GM21576 (cell line): ENCODE measurements at regions not wholly inside any gene's neighbourhood (a gene's known extent, or its start where the extent isn't known, plus 50 kb on each side); places are given as distances from the start of the nearest gene placed in this dataset.
"Not testable (repeated sequence)": the region's sequence is repeated elsewhere in the genome, so short reads cannot be mapped to it uniquely, and the experiment has no call there.

Experiments
- ATAC-seq: cut with Tn5 transposase; IDR thresholded peaks from one replicate; pipeline ENCODE4 v1.9.1; 2021; ENCODE audit warnings: mild to moderate bottlenecking, moderate library complexity; ENCODE audit not compliant: unreplicated experiment

DNA sequence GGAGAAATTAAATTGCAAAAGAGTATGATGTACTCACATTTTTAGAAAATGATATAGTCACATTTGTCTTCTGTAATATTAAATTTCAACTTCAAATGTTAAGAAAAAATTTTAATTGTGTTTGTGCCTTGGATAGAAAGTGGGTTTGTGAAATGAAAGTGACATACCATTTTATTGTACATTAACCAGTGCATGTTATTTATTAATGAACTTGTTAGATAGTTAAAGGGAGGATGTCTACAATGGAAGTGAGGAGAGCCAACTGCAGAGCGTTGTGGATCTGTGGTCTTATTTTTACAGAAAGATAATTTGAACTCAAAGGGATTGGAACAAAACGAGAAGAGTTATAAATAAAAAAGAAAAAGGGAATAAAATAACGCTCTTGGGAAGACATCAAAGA, 291.7 kb downstream of the ARL4A start:
- ATAC-seq: no peak

DNA sequence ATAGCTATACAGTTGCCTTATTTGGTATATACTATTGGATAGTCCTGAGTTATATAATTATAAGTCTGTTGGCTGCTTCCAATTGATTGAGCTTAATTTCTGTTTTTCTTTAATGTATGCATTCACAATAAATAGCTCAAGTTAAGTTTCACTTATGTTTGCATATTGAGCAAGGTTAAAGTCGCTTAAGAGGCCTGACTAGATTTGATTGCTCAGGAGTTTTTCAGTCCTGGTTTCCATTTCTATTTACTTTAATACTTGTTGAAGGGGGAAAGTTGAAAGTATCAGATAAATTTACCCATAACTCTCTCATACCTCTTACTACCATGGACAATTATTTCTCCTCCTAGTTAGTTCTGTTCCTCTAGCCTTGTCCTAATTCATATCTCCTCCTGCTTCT, 294.7 kb downstream of the ARL4A start:
- no peak for ATAC-seq

DNA sequence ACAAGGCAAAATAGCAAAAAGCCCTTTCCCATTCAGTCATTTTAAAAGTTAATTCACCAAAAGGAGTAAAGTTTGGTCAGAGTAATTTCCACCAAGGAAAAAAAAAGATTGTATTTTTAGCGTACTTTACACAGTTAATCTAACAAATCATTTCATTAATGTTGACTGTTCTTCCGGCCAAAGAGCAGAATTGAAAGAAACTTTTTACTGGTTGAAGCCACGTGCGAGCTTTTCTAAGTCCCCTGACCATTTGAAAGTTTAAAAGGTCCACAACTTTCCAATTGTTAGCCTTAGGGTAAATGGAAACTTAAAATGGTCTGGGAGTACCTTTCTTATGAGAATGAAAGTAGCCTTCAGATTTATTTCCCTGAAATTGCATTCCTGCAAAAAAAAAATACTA, 296.7 kb downstream of the ARL4A start:
- no peak for ATAC-seq

DNA sequence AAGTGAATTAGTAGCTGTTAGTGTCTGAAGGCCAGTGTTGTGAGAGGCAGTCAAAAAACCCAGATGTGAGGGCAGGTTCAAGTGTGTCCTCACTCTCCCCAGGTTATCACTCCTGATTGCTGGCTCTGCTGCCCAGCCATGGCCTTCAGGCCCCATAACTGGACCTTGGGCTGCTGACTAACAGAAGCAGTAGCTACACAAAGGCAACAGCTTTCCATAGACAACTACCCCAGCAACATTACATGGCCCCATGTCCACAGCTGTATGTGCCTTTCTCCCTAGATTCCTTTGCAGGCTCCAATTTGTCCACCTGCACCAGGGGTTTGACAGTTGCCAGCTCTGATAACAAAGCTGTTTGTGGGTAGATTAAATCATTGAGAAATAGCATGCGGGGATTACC, 297.8 kb downstream of the ARL4A start:
- no peak for ATAC-seq

DNA sequence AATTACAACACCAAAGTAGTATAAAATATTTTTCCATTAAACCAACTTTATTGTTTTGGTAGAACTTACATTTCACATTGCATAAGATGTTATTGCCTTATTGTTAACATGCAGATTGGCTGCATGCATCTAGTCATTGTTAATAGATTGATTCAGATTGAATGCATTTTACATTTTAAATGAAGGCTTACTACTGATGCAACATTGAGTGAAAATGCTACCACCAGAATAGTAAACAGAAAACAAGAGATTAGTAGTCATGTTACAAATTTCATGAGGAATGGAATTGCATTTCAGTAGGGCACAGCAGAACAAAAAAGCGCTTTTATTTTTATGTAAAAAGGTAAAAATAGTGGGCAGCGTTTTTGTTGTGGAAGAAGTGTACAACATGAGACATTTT, 298.3 kb downstream of the ARL4A start:
- ATAC-seq: no peak

DNA sequence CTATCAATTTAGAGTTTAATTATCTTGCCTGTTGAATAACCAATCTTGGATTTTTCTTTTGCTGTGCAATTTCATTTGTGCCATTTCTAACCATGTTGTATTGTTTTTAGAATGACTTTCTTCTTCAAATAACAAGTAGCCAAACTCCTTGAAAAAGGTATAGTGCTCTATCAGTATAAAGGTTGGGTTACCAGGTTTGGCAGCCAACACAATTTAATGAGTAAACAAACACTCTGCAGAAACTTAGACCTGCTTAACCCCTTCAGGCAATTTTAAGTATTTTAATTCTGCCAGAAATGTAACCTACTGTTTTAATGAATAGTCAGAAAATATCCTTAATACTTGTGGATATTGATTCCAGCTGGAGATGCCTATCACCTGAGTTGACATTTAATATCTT, 299.8 kb downstream of the ARL4A start:
- no peak for ATAC-seq

DNA sequence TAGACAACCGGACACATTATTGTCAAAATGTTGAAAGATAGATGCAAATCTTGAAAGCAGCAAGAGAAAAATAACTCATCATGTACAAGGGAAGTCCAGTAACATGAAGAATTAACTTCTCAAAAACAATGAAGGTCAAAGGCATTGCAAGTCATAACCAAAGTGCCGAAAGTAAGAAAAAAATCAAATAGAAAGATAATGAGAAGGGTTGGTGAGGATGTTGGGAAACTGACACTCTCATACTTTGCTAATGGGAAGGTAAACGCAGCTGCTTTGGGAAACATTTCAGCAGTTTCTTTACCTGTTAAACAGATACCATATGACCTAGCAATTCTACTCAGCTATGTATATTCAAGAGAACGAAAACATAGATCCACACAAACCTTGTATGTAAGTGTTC, 303.0 kb downstream of the ARL4A start:
- ATAC-seq: no peak

DNA sequence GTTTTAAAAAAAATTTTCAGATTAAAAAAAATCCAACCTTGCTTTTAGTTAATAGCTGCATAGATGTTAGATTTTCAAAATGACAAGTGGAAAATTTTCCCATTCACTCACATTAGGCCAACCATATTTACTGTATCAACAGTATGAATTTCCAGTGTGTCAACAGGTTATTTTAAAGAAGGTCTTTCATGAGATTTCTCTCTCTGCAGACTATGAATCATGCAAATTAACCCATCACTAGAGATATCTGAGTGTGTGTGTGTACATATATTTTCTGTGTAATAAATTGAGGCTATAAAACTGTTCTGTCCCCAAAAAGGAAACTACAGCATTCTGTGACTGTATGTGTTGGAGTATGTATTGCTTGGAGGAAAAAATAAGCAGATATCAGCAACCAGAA, 305.6 kb downstream of the ARL4A start:
- no peak for ATAC-seq

DNA sequence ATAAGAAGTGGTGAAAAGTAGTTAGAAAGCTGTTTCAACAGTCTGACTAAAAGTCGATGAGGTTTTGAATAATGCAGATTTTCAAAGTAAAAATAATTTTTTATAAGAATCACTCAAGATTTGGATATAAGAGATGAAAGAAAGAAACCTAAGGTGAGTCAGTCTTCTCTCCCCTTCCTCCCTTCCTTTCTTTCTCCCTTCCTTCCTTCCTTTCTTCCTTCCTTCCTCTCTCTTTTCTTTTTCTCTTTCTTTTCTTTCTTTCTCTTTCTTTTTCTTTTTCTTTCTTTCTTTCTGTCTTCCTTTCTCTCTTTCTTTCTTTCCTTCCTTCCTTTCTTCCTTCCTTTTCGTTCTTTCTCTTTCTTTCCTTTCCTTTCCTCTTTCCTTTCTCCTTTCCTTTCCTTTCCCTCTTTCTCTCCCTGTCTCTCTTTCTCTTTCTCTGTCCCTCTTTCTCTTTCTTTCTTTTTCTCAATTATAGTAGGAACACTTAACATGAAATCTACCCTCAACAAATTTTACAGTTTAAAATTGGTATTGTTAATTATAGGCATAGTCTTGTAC, 308.6 kb downstream of the ARL4A start:
- ATAC-seq: no peak

DNA sequence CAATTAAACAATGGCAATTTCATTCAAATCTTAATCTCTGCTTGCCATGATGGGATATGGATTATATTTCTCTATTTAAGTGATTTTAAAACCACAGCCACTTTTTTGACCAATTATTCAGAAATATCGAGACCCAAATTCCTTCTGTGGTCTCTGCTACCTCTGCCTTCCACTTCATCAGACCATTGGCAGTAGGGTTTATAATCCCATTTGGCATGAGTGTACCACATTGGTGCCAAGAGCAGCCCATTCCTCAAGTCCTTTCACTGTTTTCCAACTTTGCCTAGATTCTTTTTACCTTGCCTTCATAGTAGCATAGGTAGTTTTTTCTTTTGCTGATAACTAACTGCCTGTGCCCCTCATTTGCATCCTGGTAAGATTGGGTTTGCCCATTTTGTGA, 319.9 kb downstream of the ARL4A start:
- ATAC-seq: no peak

DNA sequence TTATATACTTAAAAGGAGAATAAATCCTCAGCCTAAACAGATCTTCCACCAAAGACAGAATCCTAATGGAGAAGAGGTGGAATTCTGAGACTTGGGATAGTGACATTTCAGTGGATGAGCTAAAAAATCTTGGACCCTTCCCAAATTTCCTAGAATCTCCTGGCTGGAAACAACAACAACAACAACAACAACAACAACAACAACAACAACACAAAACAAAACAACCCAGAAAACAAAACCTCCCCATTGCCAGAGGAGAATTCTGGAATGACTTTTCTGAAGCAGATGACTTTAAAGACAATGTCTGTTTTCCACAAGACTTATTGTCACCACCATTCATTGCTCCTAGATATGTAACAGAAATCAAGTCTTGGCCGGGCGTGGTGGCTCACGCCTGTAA, 322.1 kb downstream of the ARL4A start:
- no peak for ATAC-seq

DNA sequence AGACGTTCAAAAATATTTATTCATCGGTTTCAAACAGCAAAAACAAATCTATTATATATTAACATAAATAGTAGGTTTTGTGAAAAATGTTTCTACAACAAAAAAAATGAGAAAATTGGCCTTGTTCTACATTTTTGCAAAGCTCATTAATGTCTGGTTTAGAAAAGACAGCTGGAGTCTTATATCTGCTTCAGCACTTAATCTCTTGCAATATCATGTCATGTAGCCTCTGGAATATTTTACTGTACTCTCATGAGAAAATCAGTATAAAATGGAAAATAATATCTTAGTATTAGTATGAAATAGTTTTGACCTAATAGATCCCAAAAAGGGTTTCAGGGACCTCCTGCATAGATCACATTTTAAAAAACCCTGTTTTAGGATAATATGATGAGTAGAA, 326.6 kb downstream of the ARL4A start:
- ATAC-seq: no peak

DNA sequence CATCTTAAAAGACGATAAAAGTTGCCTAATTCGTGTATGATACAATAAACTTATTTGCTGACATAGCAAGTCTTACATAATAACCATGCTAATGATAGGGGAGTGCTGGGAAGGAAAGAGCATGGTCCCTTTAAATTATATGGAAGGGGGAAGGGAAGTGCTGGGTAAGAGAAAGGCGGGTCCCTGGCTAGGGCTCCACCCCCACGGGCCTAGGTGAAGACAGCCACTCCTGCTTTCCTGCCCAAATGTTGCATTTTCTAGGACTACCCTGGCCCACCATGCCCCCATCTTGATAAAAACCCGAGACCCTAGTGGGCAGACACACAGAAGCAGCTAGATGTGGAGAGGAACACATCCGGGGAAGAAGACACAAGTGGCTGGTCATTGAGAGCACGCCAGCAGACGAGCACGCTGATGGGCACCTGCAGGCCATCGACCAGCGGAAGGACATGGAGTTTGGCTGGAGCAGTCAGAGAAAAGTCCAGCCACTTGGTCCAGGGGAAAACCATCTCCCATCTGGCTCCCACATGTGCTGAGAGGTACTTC, 328.7 kb downstream of the ARL4A start:
- ATAC-seq: no peak

DNA sequence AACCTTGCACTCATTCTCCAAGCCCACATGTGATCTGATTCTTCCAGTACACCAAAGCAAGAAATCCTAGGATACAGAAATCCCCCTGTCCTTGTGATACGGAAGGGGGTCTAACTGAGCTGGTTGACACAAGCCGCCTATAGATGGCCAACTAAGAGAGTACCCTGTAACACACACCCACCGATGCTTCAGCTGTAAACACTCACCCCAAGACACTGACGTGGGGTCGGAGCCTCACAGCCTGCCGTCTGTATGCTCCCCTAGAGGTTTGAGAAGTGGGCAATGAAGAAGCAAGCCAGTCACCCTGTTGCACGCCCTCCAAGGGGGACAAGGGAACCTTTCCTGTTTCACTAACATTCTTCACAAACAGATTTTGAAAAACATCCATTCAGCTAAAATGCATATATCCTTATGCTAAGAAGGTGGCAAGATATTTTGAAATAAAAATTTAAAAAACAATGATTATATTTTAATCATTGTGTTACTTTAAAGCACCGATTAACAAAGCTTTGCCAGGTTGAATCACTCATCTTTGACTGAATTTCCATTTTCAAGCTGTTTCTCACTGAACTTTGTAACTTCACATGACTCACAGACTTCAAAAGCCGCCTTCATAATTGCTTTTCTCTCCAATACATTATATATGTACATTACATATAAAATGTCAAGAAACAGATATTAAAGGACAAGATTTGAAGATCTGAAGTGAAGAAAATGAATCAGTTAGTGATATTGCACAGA, 329.3 kb downstream of the ARL4A start:
- ATAC-seq: no peak

DNA sequence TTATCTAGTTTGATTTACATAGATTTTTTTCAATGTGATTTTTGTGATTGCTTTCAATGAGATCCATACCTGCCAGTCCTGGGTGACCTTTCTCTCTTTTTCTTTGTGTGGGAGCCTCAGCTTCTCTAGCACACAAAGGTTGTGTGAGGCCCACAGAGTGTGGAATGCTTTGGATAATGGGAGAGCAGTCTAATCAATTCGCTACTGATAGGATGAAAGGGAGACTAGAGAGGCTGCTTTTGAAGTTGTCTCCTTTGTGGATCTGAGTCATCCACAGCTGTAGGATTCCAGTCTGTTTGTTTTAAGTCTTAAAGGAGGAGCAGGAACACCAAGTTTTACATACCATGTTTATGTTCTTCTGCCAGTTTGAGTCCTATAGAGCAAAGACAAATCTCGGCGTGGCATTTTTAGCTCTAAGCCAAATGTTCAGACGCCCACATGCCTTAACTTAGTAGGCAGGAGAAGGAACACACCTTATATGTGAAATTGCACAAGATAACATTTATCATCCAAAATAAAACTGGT, 330.0 kb downstream of the ARL4A start:
- ATAC-seq: no peak

DNA sequence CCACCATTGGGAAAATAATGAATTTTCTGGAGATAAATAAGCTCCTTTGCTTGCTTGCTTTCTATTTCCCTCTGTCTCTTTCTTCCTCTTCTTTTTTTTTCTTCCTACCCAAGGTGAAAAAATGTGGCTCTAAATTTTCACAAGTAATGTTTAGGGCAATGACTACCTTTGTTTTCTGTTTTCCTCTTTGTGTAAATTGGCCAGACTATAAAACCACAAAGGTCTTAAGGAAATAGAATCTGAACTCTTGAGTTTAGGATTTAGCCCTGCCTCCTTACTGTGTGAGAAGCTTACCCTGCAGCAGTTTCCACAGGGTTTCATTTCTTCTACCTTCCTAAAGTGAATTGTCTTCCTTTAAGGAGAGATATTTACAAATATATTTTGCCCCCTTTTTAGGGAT, 330.4 kb downstream of the ARL4A start:
- ATAC-seq: no peak

DNA sequence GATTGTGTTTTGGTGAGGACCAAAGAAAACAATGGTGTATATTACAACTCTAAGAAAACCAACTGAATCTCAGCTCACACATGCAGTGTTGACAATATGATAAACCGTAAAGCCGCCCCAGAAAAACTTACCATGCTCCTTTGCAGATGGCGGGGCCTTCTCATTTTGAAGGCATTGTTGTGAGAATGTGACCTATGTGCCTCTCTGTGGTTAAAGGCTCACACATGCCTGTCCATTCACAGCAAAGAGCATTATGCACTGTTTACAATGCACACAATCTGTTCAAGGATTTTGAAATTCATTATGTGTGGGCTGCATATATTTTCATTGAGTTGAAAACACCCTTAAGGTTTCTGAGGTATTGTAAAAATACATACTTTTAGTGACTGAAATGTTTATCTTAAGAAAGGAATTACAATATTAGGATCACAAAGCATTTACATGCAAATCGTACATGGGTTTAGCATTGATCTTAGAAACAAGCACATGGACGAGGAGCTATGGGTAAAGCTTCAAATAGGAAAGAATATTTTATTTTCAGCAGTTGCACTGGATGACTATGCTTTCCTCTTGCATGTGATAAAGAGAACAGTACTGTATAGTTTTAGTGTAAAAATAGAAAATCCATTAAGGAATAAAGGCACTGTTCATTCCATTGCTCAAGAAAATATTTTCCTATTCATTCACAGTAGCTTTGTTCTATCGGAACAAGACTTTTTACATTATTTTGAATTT, 334.3 kb downstream of the ARL4A start:
- no peak for ATAC-seq

DNA sequence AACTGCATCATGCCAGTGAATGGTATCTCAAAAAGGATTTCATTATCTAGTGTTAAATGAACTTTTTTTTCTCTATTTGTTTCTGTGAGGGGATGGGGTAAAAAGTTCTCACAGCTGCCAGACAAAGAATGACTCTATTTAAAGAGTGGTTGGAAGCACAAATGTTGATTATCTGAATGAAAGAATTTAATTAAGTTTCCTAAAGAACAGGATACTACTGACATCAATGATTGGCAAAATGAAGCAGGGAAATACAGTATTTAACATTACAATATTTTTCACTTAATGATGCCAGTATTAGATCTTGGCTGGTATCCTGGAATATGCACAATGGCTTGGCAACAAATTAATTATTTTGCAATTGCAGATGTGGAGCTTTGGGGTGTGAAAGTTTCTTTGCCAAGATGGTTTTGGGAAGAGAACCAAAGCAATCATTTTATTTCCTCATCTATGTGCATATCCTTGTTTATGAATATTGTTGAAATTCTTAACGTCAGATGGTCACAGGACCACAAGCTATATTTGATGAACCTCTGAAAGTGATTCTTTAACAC, 336.8 kb downstream of the ARL4A start:
- no peak for ATAC-seq

DNA sequence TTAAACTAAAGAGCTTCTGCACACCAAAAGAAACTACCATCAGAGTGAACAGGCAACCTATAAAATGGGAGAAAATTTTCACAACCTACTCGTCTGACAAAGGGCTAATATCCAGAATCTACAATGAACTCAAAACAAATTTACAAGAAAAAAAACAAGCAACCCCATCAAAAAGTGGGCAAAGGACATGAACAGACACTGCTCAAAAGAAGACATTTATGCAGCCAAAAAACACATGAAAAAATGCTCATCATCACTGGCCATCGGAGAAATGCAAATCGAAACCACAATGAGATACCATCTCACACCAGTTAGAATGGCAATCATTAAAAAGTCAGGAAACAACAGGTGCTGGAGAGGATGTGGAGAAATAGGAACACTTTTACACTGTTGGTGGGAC, 337.6 kb downstream of the ARL4A start:
- not testable (repeated sequence) for ATAC-seq

DNA sequence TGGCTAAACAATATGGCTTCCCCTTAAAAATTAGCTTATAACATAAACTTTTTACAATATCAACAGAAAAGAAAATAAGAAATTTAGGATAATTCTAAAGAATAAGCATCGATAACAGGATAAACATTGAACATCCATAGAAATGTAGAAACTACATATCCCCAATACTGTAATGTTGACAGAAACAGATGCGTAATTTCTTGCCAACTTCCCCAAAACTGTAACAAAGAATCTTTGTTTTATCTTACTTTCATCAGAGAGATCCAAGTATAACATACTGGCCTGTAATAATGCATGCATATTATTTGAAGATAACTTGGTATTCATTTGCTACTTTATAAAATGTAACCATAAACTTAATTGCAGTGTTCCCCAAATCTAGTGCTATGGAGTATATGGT, 339.9 kb downstream of the ARL4A start:
- ATAC-seq: no peak

DNA sequence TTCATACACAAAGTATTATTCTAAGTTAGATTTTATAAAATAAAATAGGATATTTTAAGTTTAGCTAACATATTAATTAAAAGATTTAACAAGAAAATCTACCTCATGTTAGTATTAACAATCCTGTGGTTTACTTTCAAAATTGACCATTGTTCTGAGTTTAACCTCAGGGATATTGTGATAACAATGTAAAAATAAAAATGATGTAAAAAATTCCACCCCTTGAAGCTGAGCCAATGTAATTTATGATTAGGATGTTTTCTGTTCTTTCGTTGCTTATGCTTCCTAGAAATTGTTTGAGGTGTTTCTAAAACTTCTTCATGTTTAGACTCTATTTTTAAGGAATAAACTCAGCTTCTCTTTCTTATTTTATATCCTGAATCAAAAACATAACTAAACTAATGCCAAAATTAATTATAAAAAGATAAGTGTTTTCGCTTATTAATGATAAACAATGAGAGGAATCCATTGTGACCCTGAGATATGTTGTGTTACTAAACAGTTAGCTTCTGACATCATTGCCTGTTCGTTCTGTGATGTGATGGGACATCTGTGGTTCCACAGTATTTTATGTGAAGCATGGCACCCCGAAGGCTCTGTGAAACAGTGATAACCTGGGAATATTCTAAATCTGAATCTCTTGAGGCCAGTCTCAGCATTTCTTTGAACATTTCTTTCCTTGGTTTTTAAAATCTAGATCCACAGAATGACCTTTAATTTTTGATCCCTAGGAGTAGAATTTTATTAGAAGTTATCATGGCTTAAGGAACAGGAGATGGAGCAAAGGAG, 340.8 kb downstream of the ARL4A start:
- ATAC-seq: no peak
